Adrenal gland (tissue), 5 donors: ENCODE measurements at regions not wholly inside any gene's neighbourhood (a gene's known extent, or its start where the extent isn't known, plus 50 kb on each side); places are given as distances from the start of the nearest gene placed in this dataset.

Experiments used
- POLR2A ChIP-seq, 2 donors: fragments of 450-650 bp; IDR thresholded peaks; one replicate each; pipeline ENCODE4 v1.6.1; 2017; ENCODE audit warnings: antibody characterized with exemption in 2 of 2, mild to moderate bottlenecking in 2 of 2, moderate library complexity in 1 of 2
- TF ChIP-seq, protein P1 (sequence below), 6 experiments: fragments of 450-650 bp in 4 of 6; fragments of 200-600 bp in 2 of 6; sonication (generic) in 1 of 6; IDR thresholded peaks; 1 replicate in 5 of 6; 2 replicates in 1 of 6; pipeline versions ENCODE4 v1.5.1 to v1.8.0; 2016 to 2021; ENCODE audit warnings: antibody characterized with exemption in 6 of 6, mild to moderate bottlenecking in 2 of 6, moderate library complexity in 1 of 6
- donor health status: DM: no; HTN: no; CAD: no.

DNA sequence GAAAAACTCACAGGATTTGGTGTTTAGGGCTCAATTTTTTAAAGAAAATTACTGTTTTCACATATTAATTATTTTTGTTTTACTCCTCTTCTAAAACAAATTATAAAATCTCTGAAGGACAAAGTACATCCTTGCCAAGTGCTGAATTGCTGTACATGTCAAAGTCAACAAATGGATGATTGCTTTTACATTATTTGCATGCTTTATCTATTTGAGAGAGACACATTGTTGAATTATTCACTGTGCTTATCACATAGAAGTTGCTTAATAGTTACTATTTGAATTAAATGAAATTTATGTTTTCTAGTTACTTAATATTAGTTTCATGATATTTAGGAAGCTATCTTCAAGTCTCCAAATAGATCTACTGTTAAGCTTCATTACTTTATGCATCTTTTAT, 318.6 kb upstream of the PTCHD4 start:
- TF ChIP-seq, protein P1, sequence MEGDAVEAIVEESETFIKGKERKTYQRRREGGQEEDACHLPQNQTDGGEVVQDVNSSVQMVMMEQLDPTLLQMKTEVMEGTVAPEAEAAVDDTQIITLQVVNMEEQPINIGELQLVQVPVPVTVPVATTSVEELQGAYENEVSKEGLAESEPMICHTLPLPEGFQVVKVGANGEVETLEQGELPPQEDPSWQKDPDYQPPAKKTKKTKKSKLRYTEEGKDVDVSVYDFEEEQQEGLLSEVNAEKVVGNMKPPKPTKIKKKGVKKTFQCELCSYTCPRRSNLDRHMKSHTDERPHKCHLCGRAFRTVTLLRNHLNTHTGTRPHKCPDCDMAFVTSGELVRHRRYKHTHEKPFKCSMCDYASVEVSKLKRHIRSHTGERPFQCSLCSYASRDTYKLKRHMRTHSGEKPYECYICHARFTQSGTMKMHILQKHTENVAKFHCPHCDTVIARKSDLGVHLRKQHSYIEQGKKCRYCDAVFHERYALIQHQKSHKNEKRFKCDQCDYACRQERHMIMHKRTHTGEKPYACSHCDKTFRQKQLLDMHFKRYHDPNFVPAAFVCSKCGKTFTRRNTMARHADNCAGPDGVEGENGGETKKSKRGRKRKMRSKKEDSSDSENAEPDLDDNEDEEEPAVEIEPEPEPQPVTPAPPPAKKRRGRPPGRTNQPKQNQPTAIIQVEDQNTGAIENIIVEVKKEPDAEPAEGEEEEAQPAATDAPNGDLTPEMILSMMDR (IDR thresholded peaks at IDR 0.05), result no peak
- no peak for TF ChIP-seq POLR2A (IDR thresholded peaks at IDR 0.05)
